Panc1 (cell line): ENCODE measurements at regions not wholly inside any gene's neighbourhood (a gene's known extent, or its start where the extent isn't known, plus 50 kb on each side); places are given as distances from the start of the nearest gene placed in this dataset.

ENCODE experiments used
- CTCF ChIP-seq: fragments of 450-650 bp; IDR thresholded peaks from 2 replicates; pipeline ENCODE4 v1.5.1; 2017; ENCODE audit warnings: mild to moderate bottlenecking
- POLR2AphosphoS5 ChIP-seq: IDR thresholded peaks from 2 replicates; pipeline ENCODE4 v1.6.1; 2012; ENCODE audit warnings: mild to moderate bottlenecking, low read depth, low read length, moderate library complexity
- SIN3A ChIP-seq: IDR thresholded peaks from 2 replicates; pipeline ENCODE4 v1.6.1; 2012; ENCODE audit warnings: low read depth, mild to moderate bottlenecking, low read length, moderate library complexity, borderline replicate concordance; ENCODE audit not compliant: insufficient read depth
- TF ChIP-seq, protein P1 (sequence below), 2 experiments: IDR thresholded peaks; 2 replicates each; pipeline ENCODE4 v1.6.1; 2011 to 2012; ENCODE audit warnings: low read depth in 2 of 2, control low read depth in 1 of 2, low read length in 1 of 2, mild to moderate bottlenecking in 1 of 2, moderate library complexity in 1 of 2; ENCODE audit not compliant: insufficient read depth in 1 of 2

DNA sequence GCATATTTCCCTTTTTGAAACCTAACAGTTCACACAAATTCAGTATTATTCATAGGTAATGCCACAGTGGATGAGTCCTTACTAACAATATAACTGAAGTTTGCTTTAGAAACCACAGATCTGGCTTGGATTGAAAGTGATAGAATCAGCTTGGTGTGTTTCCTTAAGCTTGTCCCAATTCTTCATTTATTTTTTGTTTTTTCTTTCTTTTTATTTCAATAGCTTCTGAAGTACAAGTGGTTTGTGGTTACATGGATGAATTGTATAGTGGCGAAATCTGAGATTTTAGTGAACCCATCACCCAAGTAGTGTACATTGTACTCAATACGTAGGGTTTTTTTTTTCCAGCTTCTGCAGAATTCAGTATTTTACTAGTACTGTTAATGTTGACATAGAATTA, 518.2 kb upstream of the SEMA3D start:
- TF ChIP-seq CTCF, result no peak
- no peak for TF ChIP-seq POLR2AphosphoS5
- no peak for TF ChIP-seq SIN3A
- TF ChIP-seq, protein P1, sequence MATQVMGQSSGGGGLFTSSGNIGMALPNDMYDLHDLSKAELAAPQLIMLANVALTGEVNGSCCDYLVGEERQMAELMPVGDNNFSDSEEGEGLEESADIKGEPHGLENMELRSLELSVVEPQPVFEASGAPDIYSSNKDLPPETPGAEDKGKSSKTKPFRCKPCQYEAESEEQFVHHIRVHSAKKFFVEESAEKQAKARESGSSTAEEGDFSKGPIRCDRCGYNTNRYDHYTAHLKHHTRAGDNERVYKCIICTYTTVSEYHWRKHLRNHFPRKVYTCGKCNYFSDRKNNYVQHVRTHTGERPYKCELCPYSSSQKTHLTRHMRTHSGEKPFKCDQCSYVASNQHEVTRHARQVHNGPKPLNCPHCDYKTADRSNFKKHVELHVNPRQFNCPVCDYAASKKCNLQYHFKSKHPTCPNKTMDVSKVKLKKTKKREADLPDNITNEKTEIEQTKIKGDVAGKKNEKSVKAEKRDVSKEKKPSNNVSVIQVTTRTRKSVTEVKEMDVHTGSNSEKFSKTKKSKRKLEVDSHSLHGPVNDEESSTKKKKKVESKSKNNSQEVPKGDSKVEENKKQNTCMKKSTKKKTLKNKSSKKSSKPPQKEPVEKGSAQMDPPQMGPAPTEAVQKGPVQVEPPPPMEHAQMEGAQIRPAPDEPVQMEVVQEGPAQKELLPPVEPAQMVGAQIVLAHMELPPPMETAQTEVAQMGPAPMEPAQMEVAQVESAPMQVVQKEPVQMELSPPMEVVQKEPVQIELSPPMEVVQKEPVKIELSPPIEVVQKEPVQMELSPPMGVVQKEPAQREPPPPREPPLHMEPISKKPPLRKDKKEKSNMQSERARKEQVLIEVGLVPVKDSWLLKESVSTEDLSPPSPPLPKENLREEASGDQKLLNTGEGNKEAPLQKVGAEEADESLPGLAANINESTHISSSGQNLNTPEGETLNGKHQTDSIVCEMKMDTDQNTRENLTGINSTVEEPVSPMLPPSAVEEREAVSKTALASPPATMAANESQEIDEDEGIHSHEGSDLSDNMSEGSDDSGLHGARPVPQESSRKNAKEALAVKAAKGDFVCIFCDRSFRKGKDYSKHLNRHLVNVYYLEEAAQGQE (IDR thresholded peaks at IDR 0.05; ENCODE audit: insufficient read depth in 1 of 2, low read depth in 2 of 2, low read length in 1 of 2), result no peak
